GM12878 (cell line): ENCODE measurements at regions not wholly inside any gene's neighbourhood (a gene's known extent, or its start where the extent isn't known, plus 50 kb on each side); places are given as distances from the start of the nearest gene placed in this dataset.
A peak's percentile ranks its signal among the peaks of the same experiment; 100 is the strongest.

Experiments used
- ATF7 ChIP-seq: fragments of 450-650 bp; IDR thresholded peaks from 2 replicates; pipeline ENCODE4 v1.6.1; 2016; ENCODE audit warnings: low read depth, mild to moderate bottlenecking
- BACH1 ChIP-seq: fragments of 450-650 bp; IDR thresholded peaks from 2 replicates; pipeline ENCODE4 v1.6.1; 2017; ENCODE audit warnings: mild to moderate bottlenecking, borderline replicate concordance
- CREM ChIP-seq: IDR thresholded peaks from 2 replicates; pipeline ENCODE4 v1.6.1; 2014; ENCODE audit warnings: antibody characterized with exemption, low read depth
- DPF2 ChIP-seq: fragments of 450-650 bp; IDR thresholded peaks from 2 replicates; pipeline ENCODE4 v1.6.1; 2017; ENCODE audit warnings: mild to moderate bottlenecking
- EP300 ChIP-seq, 2 experiments: fragments of 150-350 bp in 1 of 2; IDR thresholded peaks; 2 replicates each; pipeline ENCODE4 v1.6.1; 2011 to 2012; ENCODE audit warnings: low read depth in 2 of 2, low read length in 2 of 2, borderline replicate concordance in 1 of 2, improper control_type of control experiment in 1 of 2, inconsistent platforms in 1 of 2; ENCODE audit not compliant: control insufficient read depth in 1 of 2
- FOXM1 ChIP-seq: IDR thresholded peaks from 2 replicates; pipeline ENCODE4 v1.6.1; 2012; ENCODE audit warnings: low read depth, mild to moderate bottlenecking, inconsistent platforms, low read length, moderate library complexity
- HDAC6 ChIP-seq: fragments of 200-600 bp; sonication (generic); IDR thresholded peaks from one replicate; pipeline ENCODE4 v1.8.0; 2017; ENCODE audit warnings: antibody characterized with exemption; ENCODE audit not compliant: unreplicated experiment
- HDGF ChIP-seq: fragments of 450-650 bp; IDR thresholded peaks from 2 replicates; pipeline ENCODE4 v1.6.1; 2016; ENCODE audit warnings: antibody characterized with exemption
- PAX5 ChIP-seq: IDR thresholded peaks from 2 replicates; pipeline ENCODE4 v1.6.1; 2011; ENCODE audit warnings: low read depth, low read length, borderline replicate concordance
- PBX3 ChIP-seq: IDR thresholded peaks from 2 replicates; pipeline ENCODE4 v1.6.1; 2011; ENCODE audit warnings: mild to moderate bottlenecking, low read depth, low read length, moderate library complexity; ENCODE audit not compliant: insufficient replicate concordance
- PML ChIP-seq: IDR thresholded peaks from 2 replicates; pipeline ENCODE4 v1.6.1; 2012; ENCODE audit warnings: low read length, inconsistent platforms
- POU2F2 ChIP-seq: IDR thresholded peaks from 3 replicates; pipeline ENCODE4 v1.6.1; 2011; ENCODE audit warnings: low read depth, mild to moderate bottlenecking, low read length, borderline replicate concordance
- RUNX3 ChIP-seq: IDR thresholded peaks from 2 replicates; pipeline ENCODE4 v1.6.1; 2012; ENCODE audit warnings: low read length, inconsistent platforms
- SKIL ChIP-seq: fragments of 450-650 bp; IDR thresholded peaks from 2 replicates; pipeline ENCODE4 v1.6.1; 2017; ENCODE audit warnings: mild to moderate bottlenecking, low read depth, inconsistent platforms; ENCODE audit not compliant: poor library complexity, severe bottlenecking
- SUPT20H ChIP-seq: IDR thresholded peaks from 2 replicates; pipeline ENCODE4 v1.6.1; 2011; ENCODE audit warnings: low read depth, mild to moderate bottlenecking, low read length, moderate library complexity, borderline replicate concordance; ENCODE audit not compliant: control insufficient read depth
- TCF12 ChIP-seq: IDR thresholded peaks from 2 replicates; pipeline ENCODE4 v1.6.1; 2011; ENCODE audit warnings: low read depth, mild to moderate bottlenecking, low read length
- TCF3 ChIP-seq: IDR thresholded peaks from 2 replicates; pipeline ENCODE4 v1.6.1; 2012; ENCODE audit warnings: low read depth, mild to moderate bottlenecking, low read length, borderline replicate concordance; ENCODE audit not compliant: insufficient read depth
- ZBTB4 ChIP-seq: fragments of 450-650 bp; formaldehyde crosslinking; IDR thresholded peaks from 2 replicates; pipeline ENCODE4 v1.4.0; 2022; ENCODE audit warnings: mild to moderate bottlenecking, moderate library complexity
- TF ChIP-seq, protein P1 (sequence below): fragments of 450-650 bp; conservative IDR thresholded peaks from 2 replicates; pipeline ENCODE4 v1.6.1; 2017; ENCODE audit warnings: mild to moderate bottlenecking, moderate library complexity
- TF ChIP-seq, protein P2 (sequence below): IDR thresholded peaks from 2 replicates; pipeline ENCODE4 v1.6.1; 2011; ENCODE audit warnings: low read depth, low read length, improper control_type of control experiment, borderline replicate concordance

- no peak for TF ChIP-seq ZBTB4
- TF ChIP-seq, protein P1, sequence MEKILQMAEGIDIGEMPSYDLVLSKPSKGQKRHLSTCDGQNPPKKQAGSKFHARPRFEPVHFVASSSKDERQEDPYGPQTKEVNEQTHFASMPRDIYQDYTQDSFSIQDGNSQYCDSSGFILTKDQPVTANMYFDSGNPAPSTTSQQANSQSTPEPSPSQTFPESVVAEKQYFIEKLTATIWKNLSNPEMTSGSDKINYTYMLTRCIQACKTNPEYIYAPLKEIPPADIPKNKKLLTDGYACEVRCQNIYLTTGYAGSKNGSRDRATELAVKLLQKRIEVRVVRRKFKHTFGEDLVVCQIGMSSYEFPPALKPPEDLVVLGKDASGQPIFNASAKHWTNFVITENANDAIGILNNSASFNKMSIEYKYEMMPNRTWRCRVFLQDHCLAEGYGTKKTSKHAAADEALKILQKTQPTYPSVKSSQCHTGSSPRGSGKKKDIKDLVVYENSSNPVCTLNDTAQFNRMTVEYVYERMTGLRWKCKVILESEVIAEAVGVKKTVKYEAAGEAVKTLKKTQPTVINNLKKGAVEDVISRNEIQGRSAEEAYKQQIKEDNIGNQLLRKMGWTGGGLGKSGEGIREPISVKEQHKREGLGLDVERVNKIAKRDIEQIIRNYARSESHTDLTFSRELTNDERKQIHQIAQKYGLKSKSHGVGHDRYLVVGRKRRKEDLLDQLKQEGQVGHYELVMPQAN = no peak
- TF ChIP-seq HDGF = no peak
- TF ChIP-seq CREM = peak; percentile 88
- TF ChIP-seq SUPT20H = no peak
- TF ChIP-seq, protein P2, sequence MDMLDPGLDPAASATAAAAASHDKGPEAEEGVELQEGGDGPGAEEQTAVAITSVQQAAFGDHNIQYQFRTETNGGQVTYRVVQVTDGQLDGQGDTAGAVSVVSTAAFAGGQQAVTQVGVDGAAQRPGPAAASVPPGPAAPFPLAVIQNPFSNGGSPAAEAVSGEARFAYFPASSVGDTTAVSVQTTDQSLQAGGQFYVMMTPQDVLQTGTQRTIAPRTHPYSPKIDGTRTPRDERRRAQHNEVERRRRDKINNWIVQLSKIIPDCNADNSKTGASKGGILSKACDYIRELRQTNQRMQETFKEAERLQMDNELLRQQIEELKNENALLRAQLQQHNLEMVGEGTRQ = no peak
- peak; percentile 87; the same call in 1 of the 2 replicates for TF ChIP-seq PAX5
- no peak for TF ChIP-seq HDAC6
- peak; percentile 94; the same call in 1 of the 2 replicates for TF ChIP-seq TCF3
- peak; percentile 30 for TF ChIP-seq PBX3
- TF ChIP-seq POU2F2 = peak; percentile 57; the same call in 1 of the 3 replicates
- TF ChIP-seq RUNX3 = peak; percentile 100
- peak; percentile 73 for TF ChIP-seq ATF7
- 0 out of 2 replicates have a peak, but pooled peaks have one; percentile 14 for TF ChIP-seq BACH1
- TF ChIP-seq DPF2 = peak; percentile 80
- TF ChIP-seq TCF12 = peak; percentile 91
- peak; percentile 24 to 66; a peak in 2 of 4 replicates for TF ChIP-seq EP300 (IDR thresholded peaks at IDR 0.05; ENCODE audit: borderline replicate concordance in 1 of 2, control insufficient read depth in 1 of 2, low read depth in 2 of 2, low read length in 2 of 2)
- peak; percentile 89 for TF ChIP-seq PML
- TF ChIP-seq SKIL = peak; percentile 44
- TF ChIP-seq FOXM1 = peak; percentile 98
Measured at GRCh38 chr4:38560768-38561558, 103.0 kb upstream of the KLF3 start (continued).
